ENCODE measurements at regions not wholly inside any gene's neighbourhood (a gene's known extent, or its start where the extent isn't known, plus 50 kb on each side); places are given as distances from the start of the nearest gene placed in this dataset.

DNA sequence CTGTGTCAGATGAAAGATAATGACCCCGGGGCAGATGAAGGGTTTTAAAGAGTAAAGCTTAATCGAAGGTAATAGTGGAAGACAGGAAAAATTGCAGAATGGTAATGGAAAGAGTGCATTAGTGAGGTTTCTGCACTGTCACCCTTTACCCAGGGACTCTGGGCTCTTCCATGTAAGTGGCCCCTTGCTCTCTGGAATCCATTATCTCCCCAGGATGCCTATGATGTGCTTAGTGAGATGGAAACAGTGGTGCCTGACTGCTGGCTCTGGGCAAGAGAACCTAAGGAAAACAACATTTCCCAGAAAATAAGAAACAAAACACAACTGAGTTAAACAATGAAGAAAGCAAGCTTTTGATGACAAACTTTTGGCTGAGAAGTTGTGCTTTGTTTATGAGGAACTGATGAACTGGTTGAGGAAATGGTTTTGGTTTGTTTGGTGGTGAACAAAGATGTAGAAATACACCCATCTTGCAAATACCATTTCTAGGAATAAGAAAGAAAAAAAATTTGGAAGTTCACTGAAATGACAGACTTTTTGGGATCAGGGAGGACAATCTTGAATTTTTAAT lies 119.9 kb upstream of the RASGRP1 start:
- H3K4me3 ChIP-seq (ENCODE audit: insufficient read depth, low read depth, low read length, poor library complexity, severe bottlenecking): no peak overlapping the region
- H3K27ac ChIP-seq (ENCODE audit: insufficient read depth, low read length, poor library complexity, severe bottlenecking): peak overlapping the region; percentile 62
- H3K4me1 ChIP-seq (ENCODE audit: control insufficient read depth, insufficient read depth, low read length, poor library complexity, severe bottlenecking): peaks cover 66% of the 10 kb centered on the region
- H3K9me3 ChIP-seq (ENCODE audit: control insufficient read depth, low read length): no peaks in the 10 kb centered on the region
- no peaks in the 10 kb centered on the region for H3K36me3 ChIP-seq (ENCODE audit: control insufficient read depth, insufficient read depth, low read length)
- no peak for DNase-seq
- no peaks in the 10 kb centered on the region for H3K27me3 ChIP-seq (replicated peaks; ENCODE audit: control insufficient read depth, insufficient read depth, low read length, poor library complexity, severe bottlenecking)

- Histone ChIP-seq H3K4me3 (ENCODE audit: insufficient read depth, low read depth, low read length, poor library complexity, severe bottlenecking) (no peak overlapping the region), H3K9me3 (ENCODE audit: control insufficient read depth, low read length) (no peaks in the 10 kb centered on the region), H3K4me1 (ENCODE audit: control insufficient read depth, insufficient read depth, low read length, poor library complexity, severe bottlenecking) (peaks cover 79% of the 10 kb centered on the region), H3K36me3 (ENCODE audit: control insufficient read depth, insufficient read depth, low read length) (no peaks in the 10 kb centered on the region), H3K27ac (ENCODE audit: insufficient read depth, low read length, poor library complexity, severe bottlenecking) (peak overlapping the region; percentile 62), H3K27me3 (replicated peaks; ENCODE audit: control insufficient read depth, insufficient read depth, low read length, poor library complexity, severe bottlenecking) (no peaks in the 10 kb centered on the region)
- no peak for DNase-seq
Measured at GRCh38 chr15:38685686-38686339, 121.2 kb upstream of the RASGRP1 start.

- Histone ChIP-seq H3K4me3 (ENCODE audit: insufficient read depth, low read depth, low read length, poor library complexity, severe bottlenecking) (no peak overlapping the region), H3K36me3 (ENCODE audit: control insufficient read depth, insufficient read depth, low read length) (no peaks in the 10 kb centered on the region), H3K4me1 (ENCODE audit: control insufficient read depth, insufficient read depth, low read length, poor library complexity, severe bottlenecking) (peaks cover 82% of the 10 kb centered on the region), H3K27me3 (replicated peaks; ENCODE audit: control insufficient read depth, insufficient read depth, low read length, poor library complexity, severe bottlenecking) (no peaks in the 10 kb centered on the region), H3K9me3 (ENCODE audit: control insufficient read depth, low read length) (no peaks in the 10 kb centered on the region), H3K27ac (ENCODE audit: insufficient read depth, low read length, poor library complexity, severe bottlenecking) (peak overlapping the region; percentile 63)
- no peak for DNase-seq
Measured at GRCh38 chr15:38687340-38687739, 122.7 kb upstream of the RASGRP1 start.

DNA sequence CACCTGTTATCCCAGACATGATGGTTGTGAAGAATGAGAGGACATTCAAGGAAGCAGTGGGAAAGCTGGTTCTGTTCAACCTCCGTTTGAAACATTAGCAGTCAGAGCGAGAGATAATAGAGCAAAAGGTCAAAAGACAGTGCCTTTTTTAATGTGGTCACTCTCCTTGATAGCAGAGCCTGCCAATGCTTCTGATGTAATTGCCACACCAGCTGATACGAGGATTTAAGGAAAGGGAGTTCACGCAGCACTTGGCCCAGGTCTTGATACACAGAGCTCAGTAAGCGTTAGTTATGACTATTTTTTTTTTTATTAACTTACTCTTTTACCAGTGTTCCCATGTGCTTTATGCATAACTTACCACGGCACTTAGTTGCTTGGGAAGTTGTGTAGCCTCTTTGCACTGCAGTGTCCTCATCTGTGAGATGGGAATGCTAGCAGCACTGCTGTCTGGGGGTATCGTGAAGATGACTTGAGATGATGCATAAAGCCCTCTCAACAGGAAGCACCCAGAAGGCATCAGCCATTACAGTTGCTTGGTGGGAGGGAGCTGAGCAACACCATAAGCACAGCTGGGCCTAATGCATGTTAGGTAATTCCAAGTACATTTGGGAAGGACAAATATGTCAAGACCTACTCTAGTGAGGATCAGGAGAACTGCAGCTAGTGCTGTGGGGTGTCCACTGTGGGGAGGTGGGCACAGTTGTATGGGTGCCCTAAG lies 123.3 kb upstream of the RASGRP1 start:
- DNase-seq: no peak
- Histone ChIP-seq H3K4me3 (ENCODE audit: insufficient read depth, low read depth, low read length, poor library complexity, severe bottlenecking) (no peak overlapping the region), H3K9me3 (ENCODE audit: control insufficient read depth, low read length) (no peaks in the 10 kb centered on the region), H3K27me3 (replicated peaks; ENCODE audit: control insufficient read depth, insufficient read depth, low read length, poor library complexity, severe bottlenecking) (no peaks in the 10 kb centered on the region), H3K27ac (ENCODE audit: insufficient read depth, low read length, poor library complexity, severe bottlenecking) (peak overlapping the region; percentile 63), H3K4me1 (ENCODE audit: control insufficient read depth, insufficient read depth, low read length, poor library complexity, severe bottlenecking) (peaks cover 79% of the 10 kb centered on the region), H3K36me3 (ENCODE audit: control insufficient read depth, insufficient read depth, low read length) (no peaks in the 10 kb centered on the region)

DNA sequence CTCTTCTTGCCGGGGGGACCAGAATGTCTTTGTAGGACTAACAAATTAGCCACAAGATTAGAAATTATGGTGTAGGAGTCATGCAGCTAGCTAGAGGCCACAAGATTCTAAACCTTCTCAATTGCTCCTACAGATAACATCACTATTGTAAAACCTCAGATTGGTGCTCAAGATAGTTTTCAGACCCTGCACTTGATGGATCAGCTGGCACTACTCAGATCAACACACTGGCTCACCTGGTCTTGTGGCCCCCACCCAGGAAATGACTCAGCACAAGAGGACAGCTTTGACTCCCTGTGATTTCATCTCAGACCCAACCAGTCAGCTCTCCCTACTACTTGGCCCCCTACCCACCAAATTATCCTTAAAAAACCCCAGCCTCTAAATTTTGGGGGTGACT lies 124.1 kb upstream of the RASGRP1 start:
- DNase-seq: peak; percentile 44 to 62 (median 53)
- Histone ChIP-seq H3K27me3 (replicated peaks; ENCODE audit: control insufficient read depth, insufficient read depth, low read length, poor library complexity, severe bottlenecking) (no peaks in the 10 kb centered on the region), H3K36me3 (ENCODE audit: control insufficient read depth, insufficient read depth, low read length) (no peaks in the 10 kb centered on the region), H3K9me3 (ENCODE audit: control insufficient read depth, low read length) (no peaks in the 10 kb centered on the region), H3K4me3 (ENCODE audit: insufficient read depth, low read depth, low read length, poor library complexity, severe bottlenecking) (no peak overlapping the region), H3K4me1 (ENCODE audit: control insufficient read depth, insufficient read depth, low read length, poor library complexity, severe bottlenecking) (peaks cover 71% of the 10 kb centered on the region), H3K27ac (ENCODE audit: insufficient read depth, low read length, poor library complexity, severe bottlenecking) (peak overlapping the region; percentile 63)

DNA sequence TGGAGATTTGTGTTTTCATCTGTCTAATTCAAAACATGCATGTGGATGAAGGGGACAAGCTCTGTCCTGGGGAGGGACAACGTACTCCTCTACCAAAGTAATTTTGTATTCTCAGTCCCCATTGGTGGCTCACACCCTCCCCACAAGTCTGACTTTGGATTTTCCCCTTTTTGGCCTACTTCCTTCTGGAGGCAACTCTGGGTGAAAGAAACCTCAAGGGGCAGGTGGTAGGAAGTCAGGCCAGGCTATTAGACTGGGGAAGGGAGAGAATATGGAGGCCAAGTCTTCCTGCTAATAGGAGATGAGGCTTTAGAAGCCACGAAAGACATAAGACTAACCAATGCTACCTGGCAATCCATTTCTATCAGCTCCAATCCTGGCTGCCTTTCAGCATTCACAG lies 124.9 kb upstream of the RASGRP1 start:
- H3K36me3 ChIP-seq (ENCODE audit: control insufficient read depth, insufficient read depth, low read length): no peaks in the 10 kb centered on the region
- H3K27ac ChIP-seq (ENCODE audit: insufficient read depth, low read length, poor library complexity, severe bottlenecking): peak overlapping the region; percentile 52
- no peak overlapping the region for H3K4me3 ChIP-seq (ENCODE audit: insufficient read depth, low read depth, low read length, poor library complexity, severe bottlenecking)
- peaks cover 63% of the 10 kb centered on the region for H3K4me1 ChIP-seq (ENCODE audit: control insufficient read depth, insufficient read depth, low read length, poor library complexity, severe bottlenecking)
- H3K9me3 ChIP-seq (ENCODE audit: control insufficient read depth, low read length): no peaks in the 10 kb centered on the region
- no peak for DNase-seq
- H3K27me3 ChIP-seq (replicated peaks; ENCODE audit: control insufficient read depth, insufficient read depth, low read length, poor library complexity, severe bottlenecking): no peaks in the 10 kb centered on the region

- no peaks in the 10 kb centered on the region for H3K36me3 ChIP-seq (ENCODE audit: control insufficient read depth, insufficient read depth, low read length)
- H3K27ac ChIP-seq (ENCODE audit: insufficient read depth, low read length, poor library complexity, severe bottlenecking): peak overlapping the region; percentile 52
- no peak for DNase-seq
- H3K4me3 ChIP-seq (ENCODE audit: insufficient read depth, low read depth, low read length, poor library complexity, severe bottlenecking): no peak overlapping the region
- H3K9me3 ChIP-seq (ENCODE audit: control insufficient read depth, low read length): no peaks in the 10 kb centered on the region
- H3K27me3 ChIP-seq (replicated peaks; ENCODE audit: control insufficient read depth, insufficient read depth, low read length, poor library complexity, severe bottlenecking): no peaks in the 10 kb centered on the region
- H3K4me1 ChIP-seq (ENCODE audit: control insufficient read depth, insufficient read depth, low read length, poor library complexity, severe bottlenecking): peaks cover 62% of the 10 kb centered on the region
Measured at GRCh38 chr15:38690216-38690615, 125.6 kb upstream of the RASGRP1 start.

- Histone ChIP-seq H3K4me3 (ENCODE audit: insufficient read depth, low read depth, low read length, poor library complexity, severe bottlenecking) (no peak overlapping the region), H3K36me3 (ENCODE audit: control insufficient read depth, insufficient read depth, low read length) (no peaks in the 10 kb centered on the region), H3K9me3 (ENCODE audit: control insufficient read depth, low read length) (no peaks in the 10 kb centered on the region), H3K4me1 (ENCODE audit: control insufficient read depth, insufficient read depth, low read length, poor library complexity, severe bottlenecking) (peaks cover 61% of the 10 kb centered on the region), H3K27me3 (replicated peaks; ENCODE audit: control insufficient read depth, insufficient read depth, low read length, poor library complexity, severe bottlenecking) (no peaks in the 10 kb centered on the region), H3K27ac (ENCODE audit: insufficient read depth, low read length, poor library complexity, severe bottlenecking) (no peak overlapping the region)
- peak; percentile 55 to 71 (median 59) for DNase-seq
Measured at GRCh38 chr15:38690719-38691332, 126.2 kb upstream of the RASGRP1 start.

DNA sequence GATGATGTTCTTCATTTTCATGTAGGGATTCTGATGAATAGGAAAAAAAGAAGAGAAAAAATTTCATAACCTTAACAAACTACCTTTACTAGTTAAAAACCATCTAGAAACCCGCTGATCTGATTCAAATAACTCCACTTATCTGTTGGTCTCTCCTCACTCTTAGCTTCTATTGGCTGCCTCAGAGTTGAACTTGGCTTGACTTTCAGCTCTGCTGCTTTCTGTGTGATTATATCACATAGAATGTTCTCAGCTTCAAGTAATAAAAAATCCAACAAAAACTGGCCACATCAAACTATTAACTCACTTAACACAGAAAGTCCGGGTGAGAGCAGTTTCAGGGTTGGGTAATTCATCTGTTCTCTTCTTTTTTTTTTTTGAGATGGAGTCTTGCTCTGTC lies 126.8 kb upstream of the RASGRP1 start:
- no peaks in the 10 kb centered on the region for H3K27me3 ChIP-seq (replicated peaks; ENCODE audit: control insufficient read depth, insufficient read depth, low read length, poor library complexity, severe bottlenecking)
- no peak overlapping the region for H3K27ac ChIP-seq (ENCODE audit: insufficient read depth, low read length, poor library complexity, severe bottlenecking)
- H3K4me1 ChIP-seq (ENCODE audit: control insufficient read depth, insufficient read depth, low read length, poor library complexity, severe bottlenecking): peaks cover 61% of the 10 kb centered on the region
- DNase-seq: no peak
- H3K4me3 ChIP-seq (ENCODE audit: insufficient read depth, low read depth, low read length, poor library complexity, severe bottlenecking): no peak overlapping the region
- no peaks in the 10 kb centered on the region for H3K9me3 ChIP-seq (ENCODE audit: control insufficient read depth, low read length)
- H3K36me3 ChIP-seq (ENCODE audit: control insufficient read depth, insufficient read depth, low read length): no peaks in the 10 kb centered on the region
